Activated CD4-positive, alpha-beta memory T cell treated with anti-CD3 and anti-CD28 coated beads, Interleukin-2, amount 10 ng/mL, durations not matched to agents 7 days and 5 days (primary cell): ENCODE measurements at regions not wholly inside any gene's neighbourhood (a gene's known extent, or its start where the extent isn't known, plus 50 kb on each side); places are given as distances from the start of the nearest gene placed in this dataset.

Experiments
- CTCF ChIA-PET: fragments of 350-600 bp; sonication (Branson Sonifier 250); formaldehyde crosslinking; loops from one replicate; lab custom pipeline; 2021; ENCODE audit warnings: antibody characterized with exemption, inconsistent platforms; lab: Charles Lee
- POLR2A ChIA-PET: fragments of 350-600 bp; sonication (Branson Sonifier 250); formaldehyde crosslinking; loops from one replicate; lab custom pipeline; 2021; ENCODE audit warnings: antibody characterized with exemption; lab: Charles Lee
- DNase-seq: peaks from one replicate; pipeline ENCODE4 v3.0.0-alpha.2; 2020
- H3K27ac Mint-ChIP-seq: one replicate; pipeline ENCODE4 v1.8.0; 2021; ENCODE audit warnings: mild to moderate bottlenecking, mixed read lengths
- H3K27me3 Mint-ChIP-seq: one replicate; pipeline ENCODE4 v1.8.0; 2021; ENCODE audit warnings: mixed read lengths
- H3K36me3 Mint-ChIP-seq: one replicate; pipeline ENCODE4 v1.8.0; 2021; ENCODE audit warnings: low read depth, mixed read lengths
- H3K4me1 Mint-ChIP-seq: one replicate; pipeline ENCODE4 v1.8.0; 2021; ENCODE audit warnings: mixed read lengths
- H3K4me3 Mint-ChIP-seq: one replicate; pipeline ENCODE4 v1.8.0; 2021; ENCODE audit warnings: mild to moderate bottlenecking, mixed read lengths
- H3K9me3 Mint-ChIP-seq: one replicate; pipeline ENCODE4 v1.8.0; 2021; ENCODE audit warnings: mixed read lengths

DNA sequence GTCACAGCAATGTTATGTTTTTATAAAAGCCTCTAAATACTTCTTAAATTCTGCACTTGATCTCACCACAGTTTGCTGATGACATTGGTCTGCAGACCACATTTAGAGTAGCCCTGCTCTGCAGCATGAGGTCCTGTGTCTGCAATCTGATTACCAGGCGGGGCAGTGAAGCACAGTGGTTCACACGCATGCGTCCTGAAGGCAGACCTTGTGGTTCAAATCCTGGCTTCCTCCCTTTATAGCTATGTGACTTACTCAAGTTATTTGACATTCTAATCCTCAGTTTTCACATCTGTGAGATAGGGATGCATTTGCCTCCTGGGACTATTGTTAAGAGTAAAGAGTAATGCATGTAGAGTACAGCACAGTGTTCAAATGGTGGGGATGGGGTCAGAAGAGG lies 50.3 kb downstream of the BMAL2 start:
- ChIA-PET POLR2A (no interaction called here), CTCF (no interaction called here)
- H3K4me1 Mint-ChIP-seq = no peaks in the 10 kb centered on the region
- no peak for DNase-seq
- no peaks in the 10 kb centered on the region for H3K27me3 Mint-ChIP-seq
- H3K27ac Mint-ChIP-seq = no peak overlapping the region
- no peaks in the 10 kb centered on the region for H3K9me3 Mint-ChIP-seq
- H3K4me3 Mint-ChIP-seq = no peak overlapping the region
- H3K36me3 Mint-ChIP-seq = peaks cover 19% of the 10 kb centered on the region

DNA sequence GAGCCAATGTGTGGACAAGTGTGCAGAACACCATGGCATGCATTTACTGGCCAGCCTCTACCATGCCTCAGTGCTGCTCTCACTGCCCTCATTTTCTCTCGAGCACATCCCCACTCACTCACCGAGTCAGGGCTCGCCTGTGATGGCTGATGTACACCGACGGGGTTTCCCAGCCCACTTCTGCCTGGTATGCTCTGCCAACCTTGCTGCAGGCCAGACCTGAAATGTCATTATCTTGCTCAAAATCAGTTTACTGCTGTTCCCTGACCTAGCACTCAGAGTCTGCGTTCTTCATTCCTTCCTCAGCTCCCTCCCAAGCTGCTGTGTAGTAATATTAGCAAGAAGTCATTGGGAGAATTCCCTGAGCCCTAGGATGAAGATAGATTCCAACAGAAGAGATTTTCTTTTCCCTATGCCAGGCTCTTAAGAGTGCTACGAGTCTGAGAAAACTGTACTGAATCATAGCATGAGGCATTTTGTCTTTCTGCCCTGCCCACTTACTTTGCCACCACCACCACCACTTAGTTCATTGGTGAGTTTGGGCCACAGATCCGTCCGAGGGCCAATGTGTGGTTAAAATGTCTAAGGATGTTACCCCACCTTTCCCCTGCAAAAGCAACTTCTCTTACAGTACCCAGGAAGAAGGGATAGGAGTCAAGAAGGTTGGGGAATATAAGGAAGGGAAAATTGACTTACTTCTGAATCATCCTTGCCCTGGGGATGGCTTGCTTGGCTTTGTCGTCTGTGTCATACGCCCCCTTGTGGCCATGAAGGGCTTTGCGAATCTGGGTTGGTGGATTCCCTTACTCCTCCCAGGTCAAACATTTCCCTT lies 51.0 kb downstream of the BMAL2 start:
- CTCF ChIA-PET = interaction anchor here (1.2 to 2.1 kb wide), 9 partner anchors 7 to 140 kb away, joined by 3 to 8 read pairs (median 6); partner anchors contain the start of genes BMAL2 and STK38L
- Mint-ChIP-seq H3K4me1 (no peaks in the 10 kb centered on the region), H3K36me3 (peaks cover 24% of the 10 kb centered on the region), H3K27ac (no peak overlapping the region), H3K4me3 (no peak overlapping the region), H3K27me3 (no peaks in the 10 kb centered on the region), H3K9me3 (no peaks in the 10 kb centered on the region)
- POLR2A ChIA-PET = interaction anchor here (0.6 kb wide), 1 partner anchor 140 kb away, joined by 3 read pairs; no protein-coding TSS in a partner anchor
- peak; percentile 73 for DNase-seq

DNA sequence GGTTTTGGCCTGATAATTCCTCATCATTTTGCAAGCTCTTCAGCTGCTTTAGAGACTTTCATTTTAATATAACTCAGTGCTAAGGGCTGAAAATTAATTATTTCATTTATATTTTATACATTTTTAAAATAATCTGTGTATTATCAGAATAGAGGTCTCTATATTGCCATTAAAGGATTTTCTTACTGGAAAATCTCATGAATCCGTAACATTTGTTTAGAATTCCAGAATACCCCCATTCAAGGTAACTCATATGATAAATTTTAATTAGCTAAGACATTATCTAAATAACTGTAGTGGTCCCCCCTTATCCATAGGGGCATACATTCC lies 51.6 kb downstream of the BMAL2 start:
- H3K4me1 Mint-ChIP-seq = no peaks in the 10 kb centered on the region
- ChIA-PET CTCF (interaction anchor here (1.0 to 2.1 kb wide), 12 partner anchors 8 to 361 kb away, joined by 3 to 8 read pairs (median 5); partner anchors contain the start of genes BMAL2 and STK38L), POLR2A (interaction anchor here (0.6 kb wide), 1 partner anchor 139 kb away, joined by 3 read pairs; no protein-coding TSS in a partner anchor)
- no peak for DNase-seq
- H3K27me3 Mint-ChIP-seq = no peaks in the 10 kb centered on the region
- H3K9me3 Mint-ChIP-seq = no peaks in the 10 kb centered on the region
- H3K36me3 Mint-ChIP-seq = peaks cover 24% of the 10 kb centered on the region
- H3K4me3 Mint-ChIP-seq = no peak overlapping the region
- no peak overlapping the region for H3K27ac Mint-ChIP-seq

- ChIA-PET POLR2A (no interaction called here), CTCF (interaction anchor here (1.5 to 2.1 kb wide), 4 partner anchors 10 to 28 kb away, joined by 4 to 6 read pairs (median 6); no protein-coding TSS in a partner anchor)
- Mint-ChIP-seq H3K36me3 (peaks cover 29% of the 10 kb centered on the region), H3K4me3 (no peak overlapping the region), H3K27ac (no peak overlapping the region), H3K4me1 (no peaks in the 10 kb centered on the region), H3K27me3 (no peaks in the 10 kb centered on the region), H3K9me3 (no peaks in the 10 kb centered on the region)
- DNase-seq = no peak
Observed at GRCh38 chr12:27385766-27386564, 53.3 kb downstream of the BMAL2 start.

- DNase-seq = no peak
- ChIA-PET CTCF (no interaction called here), POLR2A (no interaction called here)
- no peak overlapping the region for H3K4me3 Mint-ChIP-seq
- no peak overlapping the region for H3K27ac Mint-ChIP-seq
- H3K36me3 Mint-ChIP-seq = peaks cover 34% of the 10 kb centered on the region
- H3K4me1 Mint-ChIP-seq = no peaks in the 10 kb centered on the region
- H3K27me3 Mint-ChIP-seq = no peaks in the 10 kb centered on the region
- H3K9me3 Mint-ChIP-seq = peaks cover 2% of the 10 kb centered on the region
Observed at GRCh38 chr12:27387473-27387872, 54.8 kb downstream of the BMAL2 start.

- Mint-ChIP-seq H3K27ac (no peak overlapping the region), H3K4me1 (no peaks in the 10 kb centered on the region), H3K4me3 (no peak overlapping the region), H3K27me3 (no peaks in the 10 kb centered on the region), H3K36me3 (peaks cover 39% of the 10 kb centered on the region), H3K9me3 (peaks cover 2% of the 10 kb centered on the region)
- CTCF ChIA-PET = no interaction called here
- POLR2A ChIA-PET = no interaction called here
- DNase-seq = no peak
Observed at GRCh38 chr12:27388650-27389049, 56.0 kb downstream of the BMAL2 start.

DNA sequence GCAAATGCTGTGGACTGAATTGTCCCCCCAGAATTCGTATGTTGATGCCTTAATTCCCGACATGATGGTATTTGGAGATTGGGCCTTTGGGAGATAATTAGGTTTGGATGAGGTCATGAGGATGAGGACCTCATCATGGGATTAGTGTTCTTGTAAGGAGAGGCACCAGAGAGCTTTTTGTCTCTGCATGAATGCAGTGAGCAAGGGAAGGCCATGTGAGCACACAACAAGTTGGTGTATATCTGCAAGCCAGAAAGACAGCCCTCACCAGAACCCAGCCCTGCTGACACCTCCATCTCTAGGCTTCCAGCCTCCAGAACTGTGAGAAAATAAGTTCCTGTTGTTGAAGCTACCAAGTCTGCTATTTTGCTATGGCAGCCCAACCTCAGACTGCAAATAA lies 51.9 kb upstream of the SMCO2 start:
- ChIA-PET POLR2A (no interaction called here), CTCF (no interaction called here)
- peaks cover 26% of the 10 kb centered on the region for H3K36me3 Mint-ChIP-seq
- H3K27me3 Mint-ChIP-seq = no peaks in the 10 kb centered on the region
- peaks cover 2% of the 10 kb centered on the region for H3K9me3 Mint-ChIP-seq
- H3K4me3 Mint-ChIP-seq = no peak overlapping the region
- H3K4me1 Mint-ChIP-seq = no peaks in the 10 kb centered on the region
- no peak overlapping the region for H3K27ac Mint-ChIP-seq
- DNase-seq = no peak

- Mint-ChIP-seq H3K4me1 (no peaks in the 10 kb centered on the region), H3K27me3 (no peaks in the 10 kb centered on the region), H3K9me3 (no peaks in the 10 kb centered on the region), H3K36me3 (peaks cover 21% of the 10 kb centered on the region), H3K4me3 (no peak overlapping the region), H3K27ac (no peak overlapping the region)
- CTCF ChIA-PET = no interaction called here
- DNase-seq = no peak
- POLR2A ChIA-PET = no interaction called here
Observed at GRCh38 chr12:27396216-27396815, 50.2 kb upstream of the SMCO2 start.
